ENCODE measurements at regions not wholly inside any gene's neighbourhood (a gene's known extent, or its start where the extent isn't known, plus 50 kb on each side); places are given as distances from the start of the nearest gene placed in this dataset.

DNA sequence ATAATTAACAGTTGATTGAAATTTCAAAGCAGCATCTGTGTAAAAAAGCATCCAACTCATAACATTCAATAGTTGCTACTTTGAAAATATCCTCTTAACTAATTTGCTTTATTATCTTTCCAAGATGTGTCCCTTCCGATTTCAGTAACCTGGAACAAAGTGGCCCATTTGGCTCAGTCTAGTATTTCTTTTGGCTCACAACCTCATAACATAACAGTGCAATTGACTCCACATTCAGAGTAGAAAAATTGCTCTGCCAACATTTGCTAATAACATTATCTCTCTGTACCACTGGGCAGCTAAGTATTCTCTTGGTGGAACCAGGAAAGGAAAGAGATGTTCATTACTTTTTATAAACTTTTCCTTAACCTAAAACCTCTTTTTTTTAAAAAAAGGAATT lies 571.1 kb upstream of the ARGLU1 start:
- no peaks in the 10 kb centered on the region for H3K36me3 ChIP-seq (ENCODE audit: insufficient read depth, low read length)
- TF ChIP-seq, protein P1, sequence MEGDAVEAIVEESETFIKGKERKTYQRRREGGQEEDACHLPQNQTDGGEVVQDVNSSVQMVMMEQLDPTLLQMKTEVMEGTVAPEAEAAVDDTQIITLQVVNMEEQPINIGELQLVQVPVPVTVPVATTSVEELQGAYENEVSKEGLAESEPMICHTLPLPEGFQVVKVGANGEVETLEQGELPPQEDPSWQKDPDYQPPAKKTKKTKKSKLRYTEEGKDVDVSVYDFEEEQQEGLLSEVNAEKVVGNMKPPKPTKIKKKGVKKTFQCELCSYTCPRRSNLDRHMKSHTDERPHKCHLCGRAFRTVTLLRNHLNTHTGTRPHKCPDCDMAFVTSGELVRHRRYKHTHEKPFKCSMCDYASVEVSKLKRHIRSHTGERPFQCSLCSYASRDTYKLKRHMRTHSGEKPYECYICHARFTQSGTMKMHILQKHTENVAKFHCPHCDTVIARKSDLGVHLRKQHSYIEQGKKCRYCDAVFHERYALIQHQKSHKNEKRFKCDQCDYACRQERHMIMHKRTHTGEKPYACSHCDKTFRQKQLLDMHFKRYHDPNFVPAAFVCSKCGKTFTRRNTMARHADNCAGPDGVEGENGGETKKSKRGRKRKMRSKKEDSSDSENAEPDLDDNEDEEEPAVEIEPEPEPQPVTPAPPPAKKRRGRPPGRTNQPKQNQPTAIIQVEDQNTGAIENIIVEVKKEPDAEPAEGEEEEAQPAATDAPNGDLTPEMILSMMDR (IDR thresholded peaks at IDR 0.05; ENCODE audit: poor library complexity, severe bottlenecking): no peak
- no peak for TF ChIP-seq SMC3 (conservative IDR thresholded peaks at IDR 0.05; ENCODE audit: poor library complexity)
- TF ChIP-seq, protein P2, sequence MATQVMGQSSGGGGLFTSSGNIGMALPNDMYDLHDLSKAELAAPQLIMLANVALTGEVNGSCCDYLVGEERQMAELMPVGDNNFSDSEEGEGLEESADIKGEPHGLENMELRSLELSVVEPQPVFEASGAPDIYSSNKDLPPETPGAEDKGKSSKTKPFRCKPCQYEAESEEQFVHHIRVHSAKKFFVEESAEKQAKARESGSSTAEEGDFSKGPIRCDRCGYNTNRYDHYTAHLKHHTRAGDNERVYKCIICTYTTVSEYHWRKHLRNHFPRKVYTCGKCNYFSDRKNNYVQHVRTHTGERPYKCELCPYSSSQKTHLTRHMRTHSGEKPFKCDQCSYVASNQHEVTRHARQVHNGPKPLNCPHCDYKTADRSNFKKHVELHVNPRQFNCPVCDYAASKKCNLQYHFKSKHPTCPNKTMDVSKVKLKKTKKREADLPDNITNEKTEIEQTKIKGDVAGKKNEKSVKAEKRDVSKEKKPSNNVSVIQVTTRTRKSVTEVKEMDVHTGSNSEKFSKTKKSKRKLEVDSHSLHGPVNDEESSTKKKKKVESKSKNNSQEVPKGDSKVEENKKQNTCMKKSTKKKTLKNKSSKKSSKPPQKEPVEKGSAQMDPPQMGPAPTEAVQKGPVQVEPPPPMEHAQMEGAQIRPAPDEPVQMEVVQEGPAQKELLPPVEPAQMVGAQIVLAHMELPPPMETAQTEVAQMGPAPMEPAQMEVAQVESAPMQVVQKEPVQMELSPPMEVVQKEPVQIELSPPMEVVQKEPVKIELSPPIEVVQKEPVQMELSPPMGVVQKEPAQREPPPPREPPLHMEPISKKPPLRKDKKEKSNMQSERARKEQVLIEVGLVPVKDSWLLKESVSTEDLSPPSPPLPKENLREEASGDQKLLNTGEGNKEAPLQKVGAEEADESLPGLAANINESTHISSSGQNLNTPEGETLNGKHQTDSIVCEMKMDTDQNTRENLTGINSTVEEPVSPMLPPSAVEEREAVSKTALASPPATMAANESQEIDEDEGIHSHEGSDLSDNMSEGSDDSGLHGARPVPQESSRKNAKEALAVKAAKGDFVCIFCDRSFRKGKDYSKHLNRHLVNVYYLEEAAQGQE (IDR thresholded peaks at IDR 0.05; ENCODE audit: borderline replicate concordance): no peak
- no peak for TF ChIP-seq MXI1 (conservative IDR thresholded peaks at IDR 0.05; ENCODE audit: poor library complexity, severe bottlenecking)
- no peak for TF ChIP-seq TAF1 (IDR thresholded peaks at IDR 0.05; ENCODE audit: low read depth)
- TF ChIP-seq RAD21 (conservative IDR thresholded peaks at IDR 0.05): no peak
- TF ChIP-seq EZH2 (IDR thresholded peaks at IDR 0.05; ENCODE audit: borderline replicate concordance, insufficient read depth, low read length, poor library complexity, severe bottlenecking): no peak
- no peak for TF ChIP-seq EP300 (conservative IDR thresholded peaks at IDR 0.05; ENCODE audit: poor library complexity, severe bottlenecking)
- H3K27ac ChIP-seq (ENCODE audit: low read length): no peak overlapping the region
- no peaks in the 10 kb centered on the region for H3K9me2 ChIP-seq (ENCODE audit: insufficient read depth, low read length)
- H3F3A ChIP-seq (ENCODE audit: insufficient read depth, low read length, poor library complexity, severe bottlenecking): no peaks in the 10 kb centered on the region
- H3K79me2 ChIP-seq (replicated peaks; ENCODE audit: insufficient read depth, low read length): no peaks in the 10 kb centered on the region
- H3K4me3 ChIP-seq (ENCODE audit: low read length): no peak overlapping the region
- H3K4me2 ChIP-seq (ENCODE audit: low read length): no peak overlapping the region
- no peaks in the 10 kb centered on the region for H3K27me3 ChIP-seq (ENCODE audit: insufficient read depth, low read depth, low read length)
- H4K20me1 ChIP-seq (ENCODE audit: insufficient read depth): no peaks in the 10 kb centered on the region
- no peaks in the 10 kb centered on the region for H3K9me3 ChIP-seq (ENCODE audit: low read length)
- no peak overlapping the region for H2AFZ ChIP-seq (ENCODE audit: low read depth, low read length)
- H3K9ac ChIP-seq (ENCODE audit: low read length): no peak overlapping the region

DNA sequence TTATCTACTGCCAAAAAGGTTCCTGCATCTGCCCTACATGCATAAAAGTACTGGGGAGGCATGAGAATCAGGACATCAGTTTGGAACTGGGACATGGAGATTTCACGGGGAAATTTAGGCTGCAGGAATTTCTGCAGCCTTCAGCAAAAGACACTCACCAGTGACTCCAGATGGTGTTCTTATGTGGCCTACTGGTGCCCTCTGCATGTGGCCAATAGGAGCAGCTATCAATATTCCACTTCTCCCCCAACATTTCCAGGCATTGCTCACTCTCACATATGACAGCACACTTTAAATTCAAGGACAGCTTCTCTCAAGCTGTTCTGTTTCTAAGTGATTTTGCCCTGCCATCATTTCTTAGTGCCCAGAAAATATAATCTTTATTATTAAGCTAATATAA lies 570.5 kb upstream of the ARGLU1 start:
- no peaks in the 10 kb centered on the region for H3K9me2 ChIP-seq (ENCODE audit: insufficient read depth, low read length)
- H3K9ac ChIP-seq (ENCODE audit: low read length): no peak overlapping the region
- H3K4me3 ChIP-seq (ENCODE audit: low read length): no peak overlapping the region
- no peak overlapping the region for H3K27ac ChIP-seq (ENCODE audit: low read length)
- no peaks in the 10 kb centered on the region for H3K36me3 ChIP-seq (ENCODE audit: insufficient read depth, low read length)
- no peaks in the 10 kb centered on the region for H3K79me2 ChIP-seq (replicated peaks; ENCODE audit: insufficient read depth, low read length)
- no peak overlapping the region for H3K4me2 ChIP-seq (ENCODE audit: low read length)
- no peak overlapping the region for H2AFZ ChIP-seq (ENCODE audit: low read depth, low read length)
- no peaks in the 10 kb centered on the region for H3F3A ChIP-seq (ENCODE audit: insufficient read depth, low read length, poor library complexity, severe bottlenecking)
- H3K27me3 ChIP-seq (ENCODE audit: insufficient read depth, low read depth, low read length): no peaks in the 10 kb centered on the region
- H4K20me1 ChIP-seq (ENCODE audit: insufficient read depth): no peaks in the 10 kb centered on the region
- no peaks in the 10 kb centered on the region for H3K9me3 ChIP-seq (ENCODE audit: low read length)
- TF ChIP-seq, protein P1 (IDR thresholded peaks at IDR 0.05; ENCODE audit: poor library complexity, severe bottlenecking): no peak
- no peak for TF ChIP-seq EZH2 (IDR thresholded peaks at IDR 0.05; ENCODE audit: borderline replicate concordance, insufficient read depth, low read length, poor library complexity, severe bottlenecking)
- TF ChIP-seq EP300 (conservative IDR thresholded peaks at IDR 0.05; ENCODE audit: poor library complexity, severe bottlenecking): no peak
- no peak for TF ChIP-seq SMC3 (conservative IDR thresholded peaks at IDR 0.05; ENCODE audit: poor library complexity)
- TF ChIP-seq MXI1 (conservative IDR thresholded peaks at IDR 0.05; ENCODE audit: poor library complexity, severe bottlenecking): no peak
- no peak for TF ChIP-seq RAD21 (conservative IDR thresholded peaks at IDR 0.05)
- no peak for TF ChIP-seq POLR2AphosphoS5 (IDR thresholded peaks at IDR 0.05)
- TF ChIP-seq TAF1 (IDR thresholded peaks at IDR 0.05; ENCODE audit: low read depth): no peak
- TF ChIP-seq, protein P2 (IDR thresholded peaks at IDR 0.05; ENCODE audit: borderline replicate concordance): no peak

All from neural cell (in vitro differentiated cells).